PC-9 (cell line): ENCODE measurements at regions not wholly inside any gene's neighbourhood (a gene's known extent, or its start where the extent isn't known, plus 50 kb on each side); places are given as distances from the start of the nearest gene placed in this dataset.

Source experiments
- BruUV-seq: library from RNA; stranded (reverse); fragments of 400-500 nt; replicated peaks from 2 replicates; lab custom pipeline; 2021; lab: Mats Ljungman, UMichigan
- CTCF ChIA-PET: fragments of 300-600 bp; sonication (Branson Sonifier 250); formaldehyde crosslinking; loops from one replicate; lab custom pipeline; 2022; ENCODE audit warnings: antibody characterized with exemption; lab: Charles Lee
- POLR2A ChIA-PET: fragments of 300-600 bp; sonication (Branson Sonifier 250); formaldehyde crosslinking; loops from one replicate; lab custom pipeline; 2022; ENCODE audit warnings: antibody characterized with exemption; ENCODE audit not compliant: unreplicated experiment; lab: Charles Lee
- DNase-seq, 2 experiments: peaks; one replicate each; pipeline versions ENCODE4 v3.0.0 to v3.0.0-alpha.2; 2015 to 2022; ENCODE audit warnings: mixed read lengths in 1 of 2
- H2AFZ ChIP-seq: fragments of 200-600 bp; sonication (generic); 2 replicates; pipeline ENCODE4 v1.8.1; 2017; ENCODE audit warnings: antibody characterized with exemption
- H3F3A ChIP-seq: fragments of 200-600 bp; sonication (generic); 2 replicates; pipeline ENCODE4 v1.8.1; 2017; ENCODE audit warnings: antibody characterized with exemption, mild to moderate bottlenecking, low read depth; ENCODE audit not compliant: insufficient read depth
- H3K27ac ChIP-seq: fragments of 200-600 bp; sonication (generic); 2 replicates; pipeline ENCODE4 v1.6.1; 2016; ENCODE audit warnings: mixed run types
- H3K27me3 ChIP-seq: fragments of 200-600 bp; sonication (generic); 2 replicates; pipeline ENCODE4 v1.6.1; 2016; ENCODE audit warnings: low read depth, mixed run types; ENCODE audit not compliant: insufficient read depth
- H3K36me3 ChIP-seq: fragments of 200-600 bp; sonication (generic); 2 replicates; pipeline ENCODE4 v1.6.1; 2016; ENCODE audit warnings: low read depth, mixed run types
- H3K4me1 ChIP-seq: fragments of 200-600 bp; sonication (generic); replicated peaks from 2 replicates; pipeline ENCODE4 v1.6.1; 2016; ENCODE audit warnings: mixed run types; ENCODE audit not compliant: insufficient read depth
- H3K4me2 ChIP-seq: fragments of 200-600 bp; sonication (generic); 2 replicates; pipeline ENCODE4 v1.6.1; 2017; ENCODE audit warnings: mixed run types
- H3K4me3 ChIP-seq: fragments of 200-600 bp; sonication (generic); 2 replicates; pipeline ENCODE4 v1.6.1; 2016; ENCODE audit warnings: mixed run types
- H3K79me2 ChIP-seq: fragments of 200-600 bp; sonication (generic); 2 replicates; pipeline ENCODE4 v1.6.1; 2017; ENCODE audit warnings: low read depth, mixed run types
- H3K9me2 ChIP-seq: fragments of 200-600 bp; sonication (generic); 2 replicates; pipeline ENCODE4 v1.8.1; 2017; ENCODE audit warnings: mild to moderate bottlenecking; ENCODE audit not compliant: insufficient read depth
- H3K9me3 ChIP-seq: fragments of 200-600 bp; sonication (generic); 2 replicates; pipeline ENCODE4 v1.8.1; 2016; ENCODE audit warnings: low read depth; ENCODE audit not compliant: insufficient read depth
- H4K20me1 ChIP-seq: fragments of 200-600 bp; sonication (generic); 2 replicates; pipeline ENCODE4 v1.8.1; 2017; ENCODE audit not compliant: insufficient read depth
- CTCF ChIP-seq: fragments of 200-600 bp; sonication (generic); conservative IDR thresholded peaks from 2 replicates; pipeline ENCODE4 v1.6.1; 2017; ENCODE audit warnings: mixed run types, antibody characterized with exemption, mild to moderate bottlenecking, moderate library complexity
- EZH2 ChIP-seq: fragments of 200-600 bp; sonication (generic); IDR thresholded peaks from 2 replicates; pipeline ENCODE4 v1.8.0; 2017; ENCODE audit warnings: antibody characterized with exemption, low read depth
- intact Hi-C: fragments of 100-400 bp; cut with micrococcal nuclease; formaldehyde crosslinking; loops from one replicate; pipeline ENCODE4 v1.10.0; 2022; ENCODE audit not compliant: unreplicated experiment

GRCh38 chr3:160097478-160097877, 108.8 kb downstream of the IL12A start:
- H3K36me3 ChIP-seq: no peaks in the 10 kb centered on the region
- no peaks in the 10 kb centered on the region for H3K79me2 ChIP-seq
- H3K9me2 ChIP-seq: no peaks in the 10 kb centered on the region
- TF ChIP-seq EZH2: no peak
- no peak for TF ChIP-seq CTCF
- H3K4me3 ChIP-seq: no peak overlapping the region
- intact Hi-C loops: no loop called here
- H3K9me3 ChIP-seq: no peaks in the 10 kb centered on the region
- POLR2A ChIA-PET: interaction anchor here (0.6 to 0.7 kb wide), 3 partner anchors 579 to 816 kb away, joined by 3 to 7 read pairs (median 3); partner anchors contain the start of gene ARL14
- no peak overlapping the region for H2AFZ ChIP-seq
- no peaks in the 10 kb centered on the region for H3K4me1 ChIP-seq
- CTCF ChIA-PET: no interaction called here
- BruUV-seq: no TSS peak
- no peak for DNase-seq
- no peak overlapping the region for H3K27ac ChIP-seq
- no peaks in the 10 kb centered on the region for H3F3A ChIP-seq
- no peaks in the 10 kb centered on the region for H3K27me3 ChIP-seq
- no peaks in the 10 kb centered on the region for H4K20me1 ChIP-seq
- H3K4me2 ChIP-seq: no peak overlapping the region

- ChIA-PET POLR2A (interaction anchor here (0.6 to 0.7 kb wide), 2 partner anchors 594 to 815 kb away, joined by 3 read pairs; no protein-coding TSS in a partner anchor), CTCF (no interaction called here)
- TF ChIP-seq EZH2 (no peak), CTCF (no peak)
- Histone ChIP-seq H3F3A (no peaks in the 10 kb centered on the region), H4K20me1 (no peaks in the 10 kb centered on the region), H3K27me3 (no peaks in the 10 kb centered on the region), H3K9me3 (no peaks in the 10 kb centered on the region), H3K36me3 (no peaks in the 10 kb centered on the region), H3K4me3 (no peak overlapping the region), H3K4me1 (no peaks in the 10 kb centered on the region), H3K4me2 (no peak overlapping the region), H3K9me2 (no peaks in the 10 kb centered on the region), H3K79me2 (no peaks in the 10 kb centered on the region), H3K27ac (no peak overlapping the region), H2AFZ (no peak overlapping the region)
- BruUV-seq: no TSS peak
- intact Hi-C loops: no loop called here
- DNase-seq: no peak
These were observed 109.8 kb downstream of the IL12A start for GRCh38 chr3:160098261-160098908.

- Histone ChIP-seq H3K36me3 (no peaks in the 10 kb centered on the region), H3K27me3 (no peaks in the 10 kb centered on the region), H3K9me2 (no peaks in the 10 kb centered on the region), H2AFZ (no peak overlapping the region), H3K27ac (no peak overlapping the region), H3K4me1 (no peaks in the 10 kb centered on the region), H3F3A (no peaks in the 10 kb centered on the region), H3K9me3 (no peaks in the 10 kb centered on the region), H3K79me2 (no peaks in the 10 kb centered on the region), H3K4me2 (no peak overlapping the region), H4K20me1 (no peaks in the 10 kb centered on the region), H3K4me3 (no peak overlapping the region)
- POLR2A ChIA-PET: interaction anchor here (0.5 kb wide), 1 partner anchor 428 kb away, joined by 5 read pairs; no protein-coding TSS in a partner anchor
- BruUV-seq: no TSS peak
- intact Hi-C loops: no loop called here
- CTCF ChIA-PET: no interaction called here
- TF ChIP-seq CTCF: no peak
- TF ChIP-seq EZH2: no peak
- DNase-seq: no peak
These were observed 110.4 kb downstream of the IL12A start for GRCh38 chr3:160098926-160099626.
